DMS79 (cell line): ENCODE measurements at regions not wholly inside any gene's neighbourhood (a gene's known extent, or its start where the extent isn't known, plus 50 kb on each side); places are given as distances from the start of the nearest gene placed in this dataset.

ENCODE experiments used
- DNase-seq: peaks from one replicate; lab custom pipeline; 2025; lab: John Stamatoyannopoulos, UW

DNA sequence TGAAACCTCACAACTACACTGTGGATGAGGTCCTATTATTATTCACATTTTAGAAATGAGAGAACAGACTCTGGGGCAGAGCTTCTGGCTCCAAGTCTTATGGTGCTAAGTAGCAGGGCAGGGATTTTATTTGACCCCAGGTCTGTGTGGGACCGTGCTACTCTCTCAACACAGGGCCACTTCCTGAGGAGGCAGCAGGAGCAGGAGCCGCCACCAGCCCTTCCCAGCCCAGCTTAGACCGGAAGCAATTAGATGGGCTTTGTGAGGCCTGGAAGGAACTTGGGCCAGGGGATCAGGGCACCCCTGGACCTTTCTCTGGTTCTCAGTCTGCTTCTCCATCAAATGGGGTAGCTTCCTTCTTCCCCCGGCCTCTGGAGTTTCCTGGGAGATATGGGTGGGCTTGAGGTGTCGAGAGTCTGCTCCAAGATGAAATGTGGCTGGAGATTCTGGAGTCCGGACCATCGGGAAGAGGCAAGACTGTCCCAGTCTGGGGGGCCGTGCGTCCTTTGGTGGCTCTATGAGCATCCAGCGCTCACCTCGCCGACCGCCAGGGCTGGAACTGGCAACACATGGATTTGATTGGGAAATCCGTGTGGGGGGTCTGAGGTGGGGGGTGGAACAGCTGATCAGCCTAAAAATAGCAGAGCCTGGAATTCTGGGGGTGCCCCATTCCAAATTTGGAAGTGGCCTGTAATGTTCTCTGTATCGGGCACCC is 136.8 kb downstream of the FOXD2 start:
- no peak for DNase-seq

DNA sequence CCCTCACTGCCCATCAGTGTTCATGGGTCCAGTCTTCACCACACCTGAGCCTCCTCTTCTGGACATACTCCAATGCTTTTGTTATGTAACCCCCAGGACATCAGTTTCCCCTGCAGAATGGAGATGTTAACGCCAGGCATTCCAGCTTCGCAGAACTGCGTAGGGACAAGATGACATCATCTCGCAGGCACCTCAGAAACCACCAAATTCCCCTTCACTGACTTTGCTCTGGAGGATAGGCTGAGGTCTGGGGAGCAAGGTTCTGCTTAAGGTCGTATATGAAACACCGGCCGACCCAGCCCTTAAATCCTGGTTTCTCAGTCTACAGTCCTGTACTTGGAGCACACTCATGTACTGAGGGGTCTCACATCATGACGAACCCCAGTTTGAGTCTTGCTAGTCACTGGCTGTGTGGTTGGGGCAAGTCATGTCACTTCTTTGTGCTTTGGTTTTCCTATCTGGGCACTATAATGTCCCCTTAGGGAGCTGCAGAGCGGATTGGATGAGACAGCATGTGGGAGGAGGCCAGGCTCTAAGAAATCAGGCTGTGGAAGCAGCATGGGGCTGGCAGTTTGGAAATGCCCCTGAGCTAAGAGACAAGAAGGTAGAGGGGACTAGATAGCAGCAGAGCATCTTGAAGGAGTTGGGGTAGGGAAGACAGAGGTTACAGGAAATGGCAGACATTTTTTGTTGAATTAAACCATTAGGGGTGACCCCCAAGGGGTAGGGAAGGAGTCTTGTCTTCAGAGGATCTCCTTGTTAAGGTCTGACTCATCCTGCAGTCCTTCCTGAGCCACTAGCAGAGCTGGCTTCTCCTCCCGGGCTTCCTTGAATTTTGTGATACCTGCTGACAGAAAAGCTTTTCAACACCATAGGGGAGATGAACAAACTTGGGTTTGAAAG is 138.3 kb downstream of the FOXD2 start:
- no peak for DNase-seq

DNA sequence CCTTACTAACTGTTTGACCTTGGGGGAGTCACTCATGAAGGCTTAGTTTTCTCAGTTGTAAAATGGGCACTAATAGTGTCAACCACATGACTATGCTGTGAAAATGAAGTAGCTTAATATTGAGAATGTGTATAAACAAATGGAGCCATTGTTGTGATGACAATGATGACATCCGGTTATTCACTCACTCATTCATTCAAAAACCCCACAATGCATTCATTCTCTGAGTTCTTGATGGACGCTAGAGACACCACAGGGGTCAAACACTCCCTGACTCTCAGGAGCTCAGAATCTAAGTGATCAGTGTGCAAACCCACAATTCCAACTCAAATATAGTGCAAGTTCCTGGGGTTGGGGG is 138.9 kb downstream of the FOXD2 start:
- no peak for DNase-seq

DNA sequence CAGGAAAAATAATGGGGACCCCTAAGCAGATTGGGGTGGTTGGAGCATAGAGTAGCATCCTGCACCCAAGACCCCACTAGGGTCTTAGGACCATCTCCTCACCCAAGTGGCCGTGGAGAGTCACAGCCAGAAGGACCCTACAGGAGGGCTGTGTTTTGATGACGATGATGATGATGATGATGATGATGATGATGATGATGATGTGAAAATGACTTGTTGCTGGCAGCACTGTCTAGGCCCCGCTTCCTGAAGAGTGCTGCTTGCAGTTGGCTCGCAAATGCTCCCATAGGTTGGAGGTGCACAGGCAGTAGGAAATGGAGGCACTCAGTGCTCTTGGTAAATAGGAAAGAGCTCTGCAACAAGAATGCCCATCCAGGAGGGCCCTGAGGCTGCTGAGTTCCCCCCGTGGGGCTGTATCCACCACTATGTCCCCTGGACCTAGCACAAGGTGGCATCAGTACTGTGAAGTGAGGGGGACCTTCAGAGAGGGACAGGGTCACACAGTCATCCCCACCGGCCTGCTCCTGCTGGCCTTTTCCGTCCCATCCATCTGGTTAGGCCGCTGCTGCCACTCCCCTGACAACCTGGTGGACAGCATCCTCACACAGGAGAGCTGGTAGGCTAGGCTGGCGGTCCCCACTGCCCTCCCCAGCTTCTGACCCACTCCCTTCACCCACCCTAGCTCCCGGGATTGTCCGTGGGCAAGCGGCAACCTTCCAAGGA is 139.6 kb downstream of the FOXD2 start:
- no peak for DNase-seq

DNA sequence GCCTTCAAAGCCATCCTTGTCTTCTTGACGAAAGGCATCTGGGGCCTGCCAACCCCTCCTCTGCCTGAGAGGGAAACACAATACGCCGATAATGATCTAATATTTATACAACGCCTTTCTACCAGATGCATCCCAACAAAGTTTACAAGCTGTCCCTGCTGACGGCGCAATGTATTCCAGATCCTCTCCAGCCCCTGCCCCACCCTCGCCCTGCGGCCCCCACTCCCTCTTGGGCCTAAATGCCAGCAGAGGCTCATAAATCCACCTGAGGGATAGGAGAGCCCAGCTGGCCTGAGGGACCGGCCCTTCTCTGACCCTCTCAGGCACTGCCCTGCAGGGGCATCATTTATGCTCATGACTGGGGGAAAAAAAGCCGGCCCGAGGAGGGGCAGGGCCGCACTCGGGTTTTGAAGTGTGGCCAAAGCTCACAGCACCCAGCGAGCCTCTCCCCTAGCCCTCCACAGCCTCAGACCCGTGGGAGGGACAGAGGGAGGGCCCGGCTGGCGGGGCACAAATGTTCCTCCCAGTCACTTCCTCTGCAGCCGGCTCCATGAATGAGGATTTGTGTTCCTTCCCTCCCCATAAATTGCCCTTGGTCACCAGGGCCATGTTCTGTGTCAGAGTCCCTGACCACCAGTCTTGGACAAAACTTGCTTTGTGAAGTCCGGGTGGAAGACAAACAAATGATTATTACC is 140.3 kb downstream of the FOXD2 start:
- DNase-seq, result no peak

DNA sequence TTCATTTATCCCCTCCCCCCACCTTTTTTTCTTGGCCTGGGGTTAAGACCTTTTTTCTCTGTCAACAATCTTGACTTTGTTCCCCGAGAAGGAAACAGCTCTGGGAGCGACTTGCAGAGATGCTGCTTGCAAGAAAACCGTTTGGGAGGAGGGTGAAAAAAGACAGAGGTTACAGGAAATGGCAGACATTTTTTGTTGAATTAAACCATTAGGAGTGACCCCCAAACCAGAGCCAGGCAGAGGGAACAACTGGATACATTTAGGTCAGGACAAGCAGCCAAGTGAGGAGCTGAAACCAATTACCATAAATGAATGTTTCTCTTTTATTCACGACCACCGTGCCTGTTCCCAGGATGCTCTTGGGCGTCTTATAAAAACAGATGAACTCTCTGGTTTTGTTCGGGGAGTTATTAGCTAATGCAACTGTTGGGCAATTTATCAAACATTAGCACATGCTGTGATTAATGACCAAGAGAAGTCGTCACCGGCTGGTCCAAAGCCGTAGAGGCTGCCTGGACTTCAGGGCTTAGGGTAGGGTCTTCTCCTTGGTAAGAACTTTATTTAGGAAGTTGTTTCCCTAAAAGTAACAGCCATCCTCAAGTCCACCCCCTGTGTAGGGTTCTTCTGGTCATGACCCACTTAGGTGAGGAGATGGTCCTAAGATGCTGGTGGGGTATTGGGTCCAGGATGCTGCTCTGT is 141.0 kb downstream of the FOXD2 start:
- DNase-seq, result no peak

DNA sequence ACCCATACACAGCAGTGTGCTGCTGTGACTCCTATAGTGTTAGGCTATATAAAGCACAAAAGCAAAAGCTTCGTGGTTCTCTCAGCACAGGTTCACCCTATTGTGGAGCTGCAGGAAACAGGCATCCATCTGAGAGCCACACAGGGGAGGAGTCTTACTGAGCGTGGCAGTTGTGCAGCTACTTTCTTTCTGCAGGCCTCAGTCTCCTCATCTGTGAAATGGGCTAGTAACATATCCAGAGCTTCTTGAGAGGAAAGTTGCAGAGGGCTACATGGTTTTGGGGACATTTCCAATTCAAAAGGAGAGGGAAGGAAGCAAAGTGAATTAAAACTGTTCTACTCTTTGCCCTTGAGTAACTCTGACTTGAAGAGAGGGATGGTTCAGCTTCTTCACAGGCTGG is 142.0 kb downstream of the FOXD2 start:
- no peak for DNase-seq

DNA sequence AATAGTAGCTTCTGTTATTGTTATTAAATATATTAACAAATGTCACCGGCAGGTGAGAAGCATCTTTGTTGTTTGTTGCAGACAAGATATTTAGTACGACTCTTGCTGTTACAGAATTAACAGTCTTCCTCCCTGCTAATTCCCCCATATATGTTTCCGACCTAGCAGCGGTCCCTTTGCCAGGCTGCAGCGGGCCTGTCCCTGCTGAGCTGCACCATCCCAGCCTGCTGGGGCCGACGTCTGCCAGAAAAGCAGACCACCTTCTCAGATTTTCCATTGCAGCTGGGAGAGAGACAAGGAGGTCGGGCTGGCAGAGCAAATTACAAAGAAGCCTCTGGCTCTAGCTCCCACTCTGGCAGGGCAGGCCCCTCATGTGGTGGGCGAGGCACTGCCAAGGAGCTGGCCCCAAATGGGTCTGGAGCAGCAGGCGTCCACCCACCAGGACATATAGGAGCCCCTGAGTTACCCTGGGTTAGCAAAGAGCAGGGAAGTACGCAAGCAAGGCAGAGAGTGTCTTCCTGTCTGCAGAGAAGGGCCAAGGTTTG is 142.7 kb downstream of the FOXD2 start:
- DNase-seq, result no peak

DNA sequence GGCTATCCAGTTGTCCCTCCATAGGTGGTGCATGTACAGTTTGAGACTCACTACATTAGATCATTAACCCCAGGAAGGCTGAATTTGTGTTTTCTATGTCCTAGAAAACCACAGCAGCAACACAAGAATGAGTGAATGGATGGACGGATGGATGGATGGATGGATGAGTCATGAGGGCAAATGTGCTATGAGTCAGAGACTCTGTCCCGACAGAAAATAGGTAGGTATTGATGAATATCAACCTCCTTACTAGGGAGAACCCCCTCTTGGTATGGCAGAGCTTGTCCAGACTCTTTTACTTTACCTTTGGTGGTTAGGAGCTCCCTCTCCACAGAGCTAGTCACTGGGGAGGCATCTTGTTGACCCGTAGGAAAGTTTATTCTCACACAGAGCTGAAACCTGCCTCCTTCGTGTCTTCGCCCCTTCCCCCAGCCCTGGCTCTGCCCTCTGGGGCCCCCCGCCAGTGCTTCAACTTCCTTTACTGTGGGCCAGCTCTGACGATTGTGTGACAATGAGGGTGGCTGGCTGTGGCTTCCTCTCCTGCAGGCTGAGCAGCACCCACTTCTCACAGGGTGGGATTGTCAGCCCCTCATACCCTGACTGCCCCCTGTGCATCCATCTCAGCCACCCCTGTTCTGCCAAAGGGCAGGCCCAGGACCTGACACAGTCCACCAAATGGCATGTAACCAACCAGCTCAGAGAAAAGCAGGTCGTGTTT is 145.2 kb downstream of the FOXD2 start:
- no peak for DNase-seq

DNA sequence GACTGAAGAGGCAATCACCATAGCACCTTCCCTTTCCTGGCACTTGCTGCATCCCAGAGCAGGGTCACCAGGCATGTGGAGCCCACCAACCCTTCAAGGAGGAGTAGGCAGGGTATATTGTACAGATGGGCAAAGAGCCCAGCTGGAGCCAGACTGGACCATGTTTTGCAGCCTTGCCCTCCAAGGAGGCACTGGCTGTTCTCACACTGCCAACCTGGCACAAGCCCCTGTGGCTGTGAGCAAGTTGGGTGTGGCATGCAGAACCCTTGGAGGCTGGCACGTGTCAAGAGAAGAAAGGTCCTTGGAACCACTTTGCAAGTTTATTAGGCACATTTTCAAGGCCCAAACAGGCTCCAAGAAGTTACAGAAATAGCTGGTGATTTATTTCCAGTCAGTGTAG is 146.4 kb downstream of the FOXD2 start:
- DNase-seq, result no peak

DNA sequence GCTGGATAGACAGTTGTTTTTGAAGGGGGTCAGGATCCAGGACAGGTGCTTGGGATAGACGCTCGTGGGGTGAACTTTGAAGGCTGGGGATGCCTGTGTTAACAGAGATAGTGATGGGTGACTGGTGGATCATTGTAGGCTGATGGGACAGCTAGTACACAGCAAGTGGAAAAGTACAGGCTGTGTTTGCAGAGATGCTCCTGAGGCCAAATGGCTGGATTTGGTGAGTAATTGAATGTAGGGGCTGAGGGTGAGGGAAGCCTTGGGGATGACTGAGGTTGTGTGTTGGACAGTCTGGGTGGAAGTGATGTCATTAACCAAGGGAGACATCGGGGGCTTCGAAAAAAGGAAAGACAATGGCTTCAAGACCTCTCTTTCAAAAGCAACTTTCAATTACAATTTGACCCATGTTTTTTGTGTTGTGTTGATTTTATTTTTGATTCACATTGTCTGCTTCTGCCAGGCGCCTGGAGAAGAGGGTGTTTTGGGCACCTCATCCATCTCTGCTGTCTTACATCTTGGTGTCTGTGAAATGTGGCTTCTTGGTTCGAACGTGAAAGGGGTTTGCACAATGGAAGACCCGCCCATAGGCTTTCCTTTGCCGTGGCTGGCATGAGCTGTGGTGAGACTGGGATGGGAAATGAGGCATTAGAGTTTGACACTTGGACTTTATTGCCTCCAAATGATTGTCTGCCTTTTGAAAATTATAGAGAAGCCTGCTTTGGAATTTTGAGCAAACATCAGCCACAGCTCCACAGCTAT is 147.5 kb downstream of the FOXD2 start:
- no peak for DNase-seq

DNA sequence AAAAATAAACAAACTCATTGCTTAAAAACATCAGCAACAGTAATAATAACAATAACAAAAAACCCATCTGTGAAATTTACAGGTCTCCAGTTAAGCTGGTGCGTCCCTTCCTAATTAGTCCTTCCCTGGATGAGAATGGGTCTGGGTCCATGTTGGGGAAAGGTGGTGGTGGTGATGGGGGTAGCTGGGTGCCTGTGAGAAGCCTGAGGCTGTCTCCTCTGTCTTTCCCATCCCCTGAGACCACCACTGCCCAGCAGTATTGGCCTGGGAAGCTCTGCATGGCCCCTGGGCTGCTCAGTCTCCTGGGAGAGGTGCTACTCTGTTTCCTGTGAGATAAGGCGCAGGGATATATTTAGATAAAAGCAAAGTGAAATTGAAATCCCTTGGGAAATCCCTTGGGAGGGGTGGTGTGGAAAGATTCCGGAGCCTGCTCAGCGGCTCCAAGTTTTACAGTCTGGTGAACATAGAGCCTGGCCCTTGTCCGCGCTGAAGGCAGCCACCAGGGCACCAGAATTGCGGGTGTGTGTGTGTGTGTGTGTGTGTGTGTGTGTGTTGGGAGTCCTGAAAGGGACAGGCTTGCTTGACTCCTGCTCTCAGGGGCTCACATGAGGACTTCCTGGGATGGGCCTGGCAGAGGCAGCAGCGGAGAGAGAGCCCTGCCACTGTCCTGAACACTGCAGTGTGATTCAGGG is 150.2 kb downstream of the FOXD2 start:
- DNase-seq, result no peak

DNA sequence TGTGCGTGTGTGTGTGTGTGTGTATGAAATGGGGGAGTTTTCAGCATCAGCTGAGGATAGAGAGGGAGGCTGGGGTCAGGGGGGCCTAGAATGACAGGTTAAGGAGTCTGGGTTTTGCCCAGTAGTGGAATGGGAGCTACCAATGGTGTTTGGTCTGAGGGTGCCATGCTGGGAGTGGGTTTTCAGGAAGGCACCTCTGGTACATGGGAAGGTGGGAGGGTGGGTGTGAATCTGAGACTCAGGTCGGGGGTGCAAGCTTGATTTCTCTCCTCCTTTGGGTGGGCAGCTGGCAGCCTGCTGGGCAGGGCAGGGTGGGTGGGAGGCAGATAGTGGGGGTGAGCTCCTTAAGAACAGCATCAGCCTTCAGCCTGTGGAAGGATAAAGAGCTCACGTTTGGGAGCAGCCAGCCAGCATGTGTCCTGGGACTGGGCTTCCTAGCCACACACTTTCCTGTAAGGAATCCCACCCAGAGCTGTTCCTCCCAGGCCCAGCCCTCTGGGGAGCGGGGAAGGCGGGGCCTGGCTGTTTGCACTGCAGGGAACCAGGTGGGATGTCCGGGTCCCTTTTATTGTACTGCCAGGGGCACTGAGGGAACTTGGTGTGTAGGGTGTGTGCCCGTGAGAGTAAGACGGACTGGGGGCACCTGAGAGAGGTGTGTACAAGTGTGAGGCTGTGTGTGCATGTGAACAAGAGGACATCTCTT is 152.8 kb downstream of the FOXD2 start:
- DNase-seq, result no peak

DNA sequence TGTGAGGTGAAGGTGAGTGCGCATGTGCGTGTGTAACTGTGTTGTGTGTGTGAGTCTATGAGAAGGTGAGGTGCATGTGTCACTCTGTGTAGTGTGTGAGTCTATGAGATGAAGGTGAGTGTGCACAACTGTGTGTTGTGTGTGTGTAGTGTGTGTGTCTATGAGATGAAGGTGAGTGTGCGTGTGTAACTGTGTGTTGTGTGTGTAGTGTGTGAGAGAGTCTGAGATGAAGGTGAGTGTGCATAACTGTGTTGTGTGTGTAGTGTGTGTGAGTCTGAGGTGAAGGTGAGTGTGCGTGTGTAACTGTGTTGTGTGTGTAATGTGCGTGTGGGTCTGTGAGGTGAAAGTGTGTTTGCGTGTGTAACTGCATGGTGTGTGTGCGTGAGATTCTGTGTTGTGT is 154.0 kb downstream of the FOXD2 start:
- no peak for DNase-seq

DNA sequence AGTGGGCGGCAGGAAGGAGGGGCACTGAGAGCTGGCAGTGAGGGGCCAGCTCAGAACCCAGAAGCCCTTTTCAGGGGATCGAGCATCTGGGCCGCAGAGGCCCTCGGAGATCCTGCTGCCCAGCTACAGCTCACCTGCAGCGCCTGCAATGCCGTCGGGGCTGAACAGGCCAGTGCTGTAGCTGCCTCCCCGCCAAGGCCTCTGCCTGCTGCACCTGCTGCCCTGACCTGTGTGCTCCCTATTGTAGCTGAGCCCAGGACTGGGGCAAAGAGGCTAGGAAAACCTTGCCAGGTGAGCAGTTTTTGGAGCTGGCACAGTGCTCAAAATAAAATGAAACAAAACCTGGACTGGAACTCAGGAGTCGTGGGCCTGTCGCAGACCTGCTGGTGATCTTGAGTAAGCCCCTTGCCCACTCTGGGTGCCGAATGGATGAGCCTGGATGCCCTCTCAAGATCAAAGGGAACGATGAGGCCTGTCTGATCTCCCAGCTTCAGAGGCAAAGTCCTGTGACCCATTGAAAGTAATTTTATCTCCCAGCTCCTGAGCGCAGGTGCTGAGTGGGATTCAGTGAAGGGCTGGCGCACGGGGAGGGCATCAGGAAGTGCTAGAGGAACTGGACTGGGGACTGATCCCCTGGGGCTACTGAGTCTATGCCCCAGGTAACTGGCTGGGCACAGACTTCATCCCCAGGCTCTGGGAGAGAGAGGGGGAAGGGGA is 154.6 kb downstream of the FOXD2 start:
- DNase-seq, result peak; percentile 48

DNA sequence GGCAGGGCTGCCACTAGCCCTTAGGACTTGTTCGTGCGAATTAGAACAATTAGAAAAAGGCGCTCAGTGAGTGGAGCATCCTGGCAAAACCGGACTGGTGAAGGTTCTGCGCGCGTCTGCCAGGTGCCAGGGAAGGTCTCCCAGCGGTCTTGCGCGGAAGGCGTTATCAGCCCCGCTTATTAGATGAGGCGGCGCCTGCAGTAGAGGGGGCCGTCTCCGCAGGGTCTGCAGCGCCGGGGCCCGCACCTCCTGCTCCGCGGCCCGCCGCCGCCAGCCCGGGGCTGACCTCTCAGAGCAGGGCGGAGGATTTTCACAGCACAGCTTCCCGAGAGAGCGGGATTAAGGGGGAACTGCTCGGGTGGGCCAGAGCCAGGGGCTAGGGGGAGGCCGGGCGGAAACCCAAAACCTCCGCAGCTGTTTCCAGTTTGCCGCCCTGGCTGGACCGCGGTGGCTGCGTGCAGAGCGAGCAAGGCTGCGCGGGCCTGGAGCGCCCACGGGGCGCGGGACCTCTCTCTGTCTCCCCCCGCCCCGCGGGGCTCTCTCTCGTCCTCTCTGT is 155.2 kb downstream of the FOXD2 start:
- peak; percentile 87 for DNase-seq

DNA sequence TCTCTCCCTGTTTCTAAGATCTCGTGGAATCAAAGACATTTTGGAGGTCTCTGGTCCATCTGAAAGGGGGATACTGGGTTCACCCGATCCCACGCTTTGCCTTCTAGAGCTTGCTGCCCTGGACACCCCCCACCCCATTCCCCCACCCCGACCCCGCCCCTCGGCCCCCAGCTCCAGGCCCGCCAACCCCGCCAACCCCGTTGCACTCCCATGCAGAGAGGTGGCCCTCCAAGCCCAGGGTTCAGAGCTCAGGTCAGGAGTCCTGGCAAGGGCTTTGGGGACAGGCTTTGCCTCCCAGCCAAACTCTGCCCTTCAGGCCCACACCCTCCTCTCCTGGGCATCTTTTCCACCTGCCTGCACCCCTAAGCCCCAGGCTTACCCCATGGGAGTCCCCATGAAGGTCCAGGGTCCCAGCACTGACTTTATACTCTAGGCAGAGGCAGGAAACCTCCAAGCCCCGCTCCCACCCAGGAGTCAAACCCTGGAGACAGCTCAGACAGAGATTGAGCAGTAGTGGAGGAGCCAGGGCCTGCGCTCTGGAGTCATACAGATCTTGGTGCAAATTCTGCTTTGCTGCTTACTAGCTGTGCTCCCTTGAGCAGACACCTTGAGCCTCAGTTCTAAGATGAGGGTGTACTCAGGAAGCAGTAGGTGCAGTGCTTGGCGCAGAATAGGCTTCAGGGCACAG is 155.9 kb downstream of the FOXD2 start:
- DNase-seq, result no peak
